ENCODE measurements at regions not wholly inside any gene's neighbourhood (a gene's known extent, or its start where the extent isn't known, plus 50 kb on each side); places are given as distances from the start of the nearest gene placed in this dataset.
"Not testable (repeated sequence)": the region's sequence is repeated elsewhere in the genome, so short reads cannot be mapped to it uniquely, and the experiment has no call there.

DNA sequence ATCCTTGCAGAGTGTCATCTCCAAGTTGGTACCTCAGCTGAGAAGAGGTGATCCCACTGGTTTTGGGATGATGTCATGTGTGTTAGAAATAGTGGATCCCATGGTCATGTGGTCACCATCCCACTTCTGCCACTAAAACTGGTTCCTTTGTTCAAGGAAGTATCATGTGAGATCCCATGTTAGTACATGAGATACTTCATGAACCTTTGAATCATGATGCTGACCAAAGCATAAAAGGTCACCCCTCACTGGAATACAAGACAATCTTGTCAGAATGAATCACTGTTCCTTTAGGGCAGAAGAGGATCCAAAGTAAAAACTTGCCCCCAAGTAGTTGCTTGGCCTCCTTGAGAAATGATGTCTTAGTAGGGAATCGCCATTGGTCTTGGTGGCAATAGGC lies 150.9 kb upstream of the MOCS2 start:
- DNase-seq, result no peak
- in situ Hi-C loops (cut with MboI; ENCODE audit: low pct_unique_long_range_greater_than_20kb, low sequenced_read_pairs), result no loop called here

DNA sequence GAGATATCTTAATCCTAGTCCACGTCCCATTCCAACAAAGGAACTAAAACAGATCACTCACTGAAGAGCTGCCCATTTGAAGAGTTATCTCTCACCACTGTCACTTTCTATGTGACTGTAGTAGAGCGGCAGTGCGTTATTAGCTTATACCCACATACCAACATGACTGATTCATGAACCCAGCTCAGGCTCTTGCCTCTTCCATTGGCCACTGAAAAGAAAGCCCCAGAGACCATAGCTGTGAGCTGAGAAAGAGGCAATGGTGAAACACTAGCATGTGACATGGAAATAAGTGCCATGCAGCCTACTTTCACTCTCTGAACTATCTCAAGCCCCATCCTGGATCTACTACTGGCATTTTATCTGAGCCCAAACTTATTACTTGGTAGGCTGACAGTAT lies 151.7 kb upstream of the MOCS2 start:
- in situ Hi-C loops (cut with MboI; ENCODE audit: low pct_unique_long_range_greater_than_20kb, low sequenced_read_pairs), result no loop called here

DNA sequence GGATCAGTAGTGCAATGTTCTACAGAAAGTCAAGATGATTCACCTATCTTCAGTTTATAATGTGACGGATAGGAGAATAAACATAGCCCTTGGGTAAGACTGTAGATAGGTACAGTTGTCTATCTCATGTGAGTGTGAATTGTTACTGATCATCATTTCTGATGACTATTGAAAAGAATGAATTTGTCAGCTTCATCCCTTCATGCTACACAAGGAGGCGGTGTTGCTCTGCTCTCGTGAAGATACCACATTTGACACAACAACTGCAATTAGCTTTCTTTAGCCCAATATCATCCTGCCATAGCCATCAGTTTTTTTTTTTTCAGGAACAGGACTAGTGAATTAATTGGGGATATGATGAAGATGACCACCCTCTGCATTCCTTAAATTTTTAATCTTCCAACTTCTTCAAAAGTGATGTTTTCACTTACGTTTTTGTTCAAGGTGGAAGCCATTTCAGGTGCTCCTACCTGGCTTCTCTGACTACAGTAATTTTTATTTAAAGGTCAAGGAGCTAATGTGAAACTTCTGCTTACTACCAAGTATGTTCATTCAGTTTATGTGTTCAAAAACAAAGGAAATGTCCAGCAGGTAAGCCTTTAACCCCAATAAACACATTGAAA lies 152.9 kb upstream of the MOCS2 start:
- in situ Hi-C loops (cut with MboI; ENCODE audit: low pct_unique_long_range_greater_than_20kb, low sequenced_read_pairs), result no loop called here
- DNase-seq, result peak; percentile 16

More for the DNA sequence above, 151.7 kb upstream of the MOCS2 start:
- no peak for DNase-seq

- in situ Hi-C loops (cut with MboI; ENCODE audit: low pct_unique_long_range_greater_than_20kb, low sequenced_read_pairs), result no loop called here
- DNase-seq, result no peak
Observed at GRCh38 chr5:53263151-53263550, 153.6 kb upstream of the MOCS2 start.

DNA sequence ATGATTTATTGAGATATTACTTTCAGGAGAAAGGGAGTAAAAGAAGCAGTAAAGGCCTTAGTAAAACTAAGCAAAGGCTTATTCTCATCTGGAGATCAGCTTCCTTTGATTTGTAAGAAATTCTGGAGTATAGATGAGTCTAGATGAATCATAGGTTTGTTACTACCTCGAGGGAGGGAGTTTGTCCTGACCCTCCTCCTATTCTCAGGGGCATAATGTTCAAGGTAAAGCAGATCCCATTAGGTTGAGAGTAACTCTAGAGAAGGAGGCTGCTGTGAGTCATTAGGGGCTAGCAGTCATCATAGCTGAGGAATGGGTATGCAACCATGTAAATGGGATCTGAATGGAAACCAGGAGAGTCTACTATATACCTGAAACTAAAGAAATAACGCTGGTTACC lies 155.5 kb upstream of the MOCS2 start:
- DNase-seq, result no peak
- in situ Hi-C loops (cut with MboI; ENCODE audit: low pct_unique_long_range_greater_than_20kb, low sequenced_read_pairs), result no loop called here

DNA sequence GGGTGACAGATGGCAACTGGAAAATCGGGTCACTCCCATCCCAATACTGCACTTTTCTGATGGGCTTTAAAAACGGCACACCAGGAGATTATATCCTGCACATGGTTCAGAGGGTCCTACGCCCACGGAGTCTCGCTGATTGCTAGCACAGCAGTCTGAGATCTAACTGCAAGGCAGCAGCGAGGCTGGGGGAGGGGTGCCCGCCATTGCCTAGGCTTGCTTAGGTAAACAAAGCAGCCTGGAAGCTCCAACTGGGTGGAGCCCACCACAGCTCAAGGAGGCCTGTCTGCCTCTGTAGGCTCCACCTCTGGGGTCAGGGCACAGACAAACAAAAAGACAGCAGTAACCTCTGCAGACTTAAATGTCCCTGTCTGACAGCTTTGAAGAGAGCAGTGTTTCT lies 158.7 kb upstream of the MOCS2 start:
- in situ Hi-C loops (cut with MboI; ENCODE audit: low pct_unique_long_range_greater_than_20kb, low sequenced_read_pairs); DNase-seq: not testable (repeated sequence)

GRCh38 chr5:53275666-53276065 lies 166.1 kb upstream of the MOCS2 start:
- in situ Hi-C loops (cut with MboI; ENCODE audit: low pct_unique_long_range_greater_than_20kb, low sequenced_read_pairs), result no loop called here
- no peak for DNase-seq

- no peak for DNase-seq
- in situ Hi-C loops (cut with MboI; ENCODE audit: low pct_unique_long_range_greater_than_20kb, low sequenced_read_pairs), result no loop called here
Observed at GRCh38 chr5:53276825-53277224, 167.3 kb upstream of the MOCS2 start.

DNA sequence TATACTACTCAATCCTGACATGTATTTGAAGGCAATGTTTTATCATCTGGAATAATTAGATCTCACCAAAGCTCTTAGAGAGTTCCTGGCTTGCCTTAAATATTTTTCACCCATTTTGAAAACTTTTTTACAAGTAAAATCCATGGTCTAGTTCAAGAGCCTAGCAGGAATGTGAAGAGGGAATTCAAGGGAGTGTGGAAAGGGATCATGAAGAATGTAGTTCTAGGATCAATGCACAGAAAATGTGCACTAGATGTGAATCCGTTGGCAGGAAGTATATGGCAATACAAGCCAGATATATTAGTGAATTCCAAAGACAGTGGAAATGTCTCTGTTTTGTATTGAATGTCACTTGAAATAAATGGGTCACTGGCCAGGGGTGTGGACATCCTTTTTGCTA lies 167.9 kb upstream of the MOCS2 start:
- in situ Hi-C loops (cut with MboI; ENCODE audit: low pct_unique_long_range_greater_than_20kb, low sequenced_read_pairs), result no loop called here
- DNase-seq, result no peak

GRCh38 chr5:53287573-53287972 lies 178.0 kb upstream of the MOCS2 start:
- no peak for DNase-seq
- in situ Hi-C loops (cut with MboI; ENCODE audit: low pct_unique_long_range_greater_than_20kb, low sequenced_read_pairs), result no loop called here

DNA sequence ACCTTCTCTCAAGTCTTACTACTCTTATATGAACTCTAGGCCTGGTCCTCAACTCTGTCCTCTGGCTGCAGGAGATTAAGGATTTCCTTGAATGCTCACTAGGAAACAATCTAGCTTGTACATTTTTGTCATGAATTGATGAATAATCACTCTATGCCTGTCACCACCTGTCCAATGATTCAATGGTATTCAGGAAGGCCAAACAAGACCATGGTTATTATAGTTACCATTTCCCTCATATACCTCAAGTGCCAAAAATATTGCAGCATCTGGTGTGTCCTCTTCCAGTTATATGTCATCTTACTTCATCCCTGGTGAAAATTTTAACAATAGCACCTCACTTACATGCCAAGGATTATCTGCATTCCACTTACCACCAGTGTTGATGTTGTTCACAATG lies 179.0 kb upstream of the MOCS2 start:
- in situ Hi-C loops (cut with MboI; ENCODE audit: low pct_unique_long_range_greater_than_20kb, low sequenced_read_pairs), result no loop called here
- DNase-seq, result no peak

DNA sequence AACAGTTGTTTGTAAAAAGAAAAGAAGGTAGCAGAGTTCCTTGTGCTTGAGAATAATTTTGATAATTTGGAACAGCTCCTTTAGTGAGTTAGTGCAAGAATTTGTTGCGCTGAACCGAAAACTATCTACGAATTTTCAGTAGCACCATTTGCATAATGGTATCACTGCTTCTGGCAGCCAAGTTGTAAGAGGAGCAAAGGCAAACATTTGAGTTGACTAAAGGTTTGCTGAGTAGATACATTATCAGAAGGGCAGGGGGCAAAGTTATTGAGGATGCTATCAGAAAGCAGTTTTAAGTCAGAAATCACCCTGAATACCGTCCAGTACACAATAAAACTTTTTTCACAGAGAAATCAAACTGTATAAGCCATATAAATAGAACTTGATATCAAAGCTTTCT lies 181.5 kb upstream of the MOCS2 start:
- in situ Hi-C loops (cut with MboI; ENCODE audit: low pct_unique_long_range_greater_than_20kb, low sequenced_read_pairs), result no loop called here
- no peak for DNase-seq

DNA sequence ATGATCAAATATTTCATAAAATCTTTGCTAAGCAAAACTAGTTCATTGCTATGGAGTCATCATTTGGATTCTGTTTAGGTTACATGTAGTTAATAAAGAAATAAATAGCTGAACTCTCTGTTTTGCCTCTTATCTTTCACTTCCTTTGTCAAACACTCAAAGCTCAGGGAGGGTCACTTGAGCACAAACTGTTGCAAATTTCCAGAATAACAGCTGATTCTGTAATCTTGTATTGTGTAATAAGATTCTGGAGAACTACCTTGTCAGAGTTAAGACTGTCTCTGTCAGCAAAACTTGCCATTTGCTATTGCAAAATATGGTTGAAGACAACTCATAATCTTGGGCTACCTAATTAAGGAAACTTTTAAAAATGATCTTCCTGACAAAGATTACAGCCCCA lies 182.0 kb upstream of the MOCS2 start:
- DNase-seq, result no peak
- in situ Hi-C loops (cut with MboI; ENCODE audit: low pct_unique_long_range_greater_than_20kb, low sequenced_read_pairs), result no loop called here

DNA sequence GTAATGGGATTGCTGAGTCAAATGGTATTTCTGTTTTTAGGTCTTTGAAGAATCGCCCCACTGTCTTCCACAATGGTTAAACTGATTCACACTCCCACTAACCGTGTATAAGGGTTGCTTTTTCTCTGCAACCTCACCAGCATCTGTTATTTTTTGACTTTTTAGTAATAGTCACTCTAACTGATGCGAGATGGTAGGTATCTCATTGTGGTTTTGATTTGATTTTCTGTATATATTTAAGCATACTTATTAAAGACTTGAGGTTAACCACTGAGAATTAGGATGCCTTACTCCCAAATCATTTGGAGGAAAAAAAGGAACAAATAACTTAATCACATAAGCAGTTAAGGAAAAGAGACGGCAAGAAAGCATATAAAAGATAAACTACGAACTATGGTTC lies 181.6 kb upstream of the FST start:
- DNase-seq, result no peak
- in situ Hi-C loops (cut with MboI; ENCODE audit: low pct_unique_long_range_greater_than_20kb, low sequenced_read_pairs), result no loop called here

DNA sequence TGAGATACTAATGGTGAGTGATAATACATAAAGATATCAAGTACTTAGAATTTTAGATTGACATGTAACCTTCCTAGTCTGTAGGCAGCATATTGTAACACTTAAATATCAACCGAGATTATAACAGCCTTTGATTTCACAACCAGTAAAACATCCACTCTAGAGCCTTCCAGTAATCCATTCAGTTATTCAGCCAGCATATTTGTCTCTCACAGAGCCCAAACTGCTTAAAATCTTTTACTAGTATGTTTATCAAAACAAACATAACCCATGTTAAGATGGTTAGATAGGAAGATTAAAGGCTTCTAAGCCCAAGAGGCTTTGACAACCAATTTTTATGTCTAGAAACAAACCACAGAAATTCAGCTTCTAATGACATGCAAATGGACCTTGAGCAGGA lies 177.9 kb upstream of the FST start:
- DNase-seq, result no peak
- in situ Hi-C loops (cut with MboI; ENCODE audit: low pct_unique_long_range_greater_than_20kb, low sequenced_read_pairs), result no loop called here

DNA sequence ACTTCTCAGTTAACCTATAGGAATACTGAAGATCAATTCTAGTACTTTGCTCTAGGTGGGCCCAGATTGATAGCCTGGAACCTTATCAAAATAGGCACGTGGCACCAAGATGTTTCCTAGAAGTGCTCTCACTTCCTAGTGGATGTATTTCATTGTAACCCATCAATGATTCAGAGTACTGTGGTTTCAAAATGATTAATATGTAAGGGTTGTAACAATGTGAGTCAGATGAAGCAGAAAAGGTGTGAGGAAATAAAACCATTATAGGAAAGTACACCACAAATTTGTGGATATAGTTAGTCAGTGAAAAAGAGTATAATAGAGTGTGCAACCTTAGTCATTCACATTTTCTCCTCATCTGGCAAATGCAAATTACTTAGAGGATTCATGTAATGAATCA lies 177.3 kb upstream of the FST start:
- in situ Hi-C loops (cut with MboI; ENCODE audit: low pct_unique_long_range_greater_than_20kb, low sequenced_read_pairs), result no loop called here
- no peak for DNase-seq

GRCh38 chr5:53305316-53305715 lies 175.1 kb upstream of the FST start:
- DNase-seq; in situ Hi-C loops (cut with MboI; ENCODE audit: low pct_unique_long_range_greater_than_20kb, low sequenced_read_pairs): not testable (repeated sequence)

DNA sequence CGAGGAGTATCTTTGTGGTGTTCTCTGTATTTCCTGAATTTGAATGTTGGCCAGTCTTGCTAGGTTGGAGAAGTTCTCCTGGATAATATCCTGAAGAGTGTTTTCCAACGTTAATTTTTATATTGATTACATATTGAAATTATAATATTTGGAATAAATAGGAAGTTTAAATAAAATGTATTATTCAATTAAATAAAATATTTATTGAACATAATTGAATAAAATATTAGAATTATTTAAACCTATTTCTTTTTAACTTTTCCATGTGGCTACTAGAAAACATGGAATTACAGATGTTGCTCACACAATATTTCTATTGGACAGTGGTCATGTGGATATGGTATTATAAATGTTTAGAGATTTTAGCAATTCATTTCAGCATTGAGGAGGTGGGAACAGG lies 170.8 kb upstream of the FST start:
- in situ Hi-C loops (cut with MboI; ENCODE audit: low pct_unique_long_range_greater_than_20kb, low sequenced_read_pairs), result no loop called here
- DNase-seq, result no peak

DNA sequence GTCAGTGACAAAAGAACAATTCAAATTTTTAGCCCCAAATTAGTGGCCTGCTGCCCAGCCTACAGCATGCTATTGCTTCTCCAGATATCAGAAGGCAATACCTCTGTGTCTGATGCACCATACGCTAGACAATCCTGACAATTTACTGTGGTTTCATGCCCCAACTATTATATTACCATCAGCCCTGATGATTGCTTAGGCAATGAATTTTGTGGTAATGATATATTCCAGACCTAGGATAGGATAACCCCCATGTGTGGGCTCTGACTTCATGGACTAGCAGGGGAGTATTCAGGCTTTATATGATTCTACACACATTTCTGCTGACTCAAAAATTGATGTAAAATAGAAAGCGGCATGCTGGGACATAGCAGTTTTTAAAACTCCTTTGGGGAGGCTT lies 168.7 kb upstream of the FST start:
- DNase-seq, result no peak
- in situ Hi-C loops (cut with MboI; ENCODE audit: low pct_unique_long_range_greater_than_20kb, low sequenced_read_pairs), result no loop called here

DNA sequence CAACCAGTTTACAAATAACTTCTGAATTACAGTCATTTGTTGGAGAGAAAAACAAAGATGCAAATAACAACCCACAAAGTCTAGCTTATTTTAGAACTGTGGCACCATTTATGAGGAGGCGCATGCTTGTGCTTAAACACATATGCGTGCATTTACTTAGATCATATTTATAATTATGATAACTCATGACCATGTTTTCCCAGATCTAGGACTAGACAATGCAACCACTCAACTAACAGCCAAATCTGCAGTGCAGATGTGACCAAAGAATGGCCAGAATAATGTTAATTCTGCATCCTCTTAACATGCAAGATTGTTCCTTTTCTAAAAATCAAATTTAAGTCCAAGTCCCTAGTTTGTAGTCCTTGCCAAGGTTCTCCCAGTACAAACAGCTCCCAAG lies 167.3 kb upstream of the FST start:
- in situ Hi-C loops (cut with MboI; ENCODE audit: low pct_unique_long_range_greater_than_20kb, low sequenced_read_pairs), result no loop called here

DNA sequence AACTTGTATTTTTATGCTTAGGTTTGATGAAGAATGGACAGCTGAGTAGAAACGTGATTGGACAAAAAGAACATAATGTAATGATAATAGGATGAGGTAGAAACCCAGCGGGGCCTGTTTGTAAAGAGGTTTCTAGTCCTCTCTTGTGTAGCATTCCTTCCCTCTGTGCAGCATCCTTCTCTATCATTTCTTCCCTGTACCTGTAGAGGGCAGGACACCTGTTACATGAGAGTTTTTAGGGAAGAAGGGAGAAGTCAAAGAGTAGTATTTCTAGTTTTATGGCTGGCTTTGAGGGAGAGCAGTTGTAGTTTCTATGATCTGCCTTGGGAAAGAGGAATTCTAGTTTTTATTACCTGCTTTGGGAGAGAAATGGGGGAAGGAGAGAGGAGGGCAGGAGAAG lies 162.1 kb upstream of the FST start:
- in situ Hi-C loops (cut with MboI; ENCODE audit: low pct_unique_long_range_greater_than_20kb, low sequenced_read_pairs), result no loop called here
- DNase-seq, result no peak

More for the DNA sequence above, 167.3 kb upstream of the FST start:
- DNase-seq, result no peak

DNA sequence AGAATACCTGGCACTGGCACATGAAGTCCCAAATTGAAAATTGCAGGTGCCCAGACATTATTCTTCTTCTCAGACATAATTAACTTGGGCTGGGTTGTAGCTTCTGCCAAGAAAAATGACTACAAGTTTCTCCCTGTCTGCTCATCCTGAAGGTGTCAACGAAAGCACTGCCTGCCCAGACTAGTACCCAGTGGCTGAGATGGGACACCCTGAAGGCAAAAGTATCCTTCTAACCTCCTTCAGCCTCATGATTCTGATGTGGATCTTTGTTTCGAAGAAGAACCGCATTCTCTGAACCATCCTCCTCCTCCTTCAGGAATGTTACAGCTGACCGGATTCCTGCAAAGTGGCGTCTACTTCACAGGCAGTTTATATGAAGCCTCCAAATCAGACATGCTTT lies 161.1 kb upstream of the FST start:
- in situ Hi-C loops (cut with MboI; ENCODE audit: low pct_unique_long_range_greater_than_20kb, low sequenced_read_pairs), result no loop called here

More for the DNA sequence above, 161.1 kb upstream of the FST start:
- no peak for DNase-seq
